Stimulated activated CD4-positive, alpha-beta T cell treated with anti-CD3 and anti-CD28 coated beads, Interleukin-12 subunit alpha, Interleukin-12 subunit beta, amount 100 ng/mL, for 48 hours (primary cell): ENCODE measurements at regions not wholly inside any gene's neighbourhood (a gene's known extent, or its start where the extent isn't known, plus 50 kb on each side); places are given as distances from the start of the nearest gene placed in this dataset.

Source experiments
- DNase-seq, 3 donors: peaks; one replicate each; pipeline ENCODE4 v3.0.0-alpha.2; 2020; ENCODE audit warnings: low read depth in 2 of 3, low spot score in 1 of 3

DNA sequence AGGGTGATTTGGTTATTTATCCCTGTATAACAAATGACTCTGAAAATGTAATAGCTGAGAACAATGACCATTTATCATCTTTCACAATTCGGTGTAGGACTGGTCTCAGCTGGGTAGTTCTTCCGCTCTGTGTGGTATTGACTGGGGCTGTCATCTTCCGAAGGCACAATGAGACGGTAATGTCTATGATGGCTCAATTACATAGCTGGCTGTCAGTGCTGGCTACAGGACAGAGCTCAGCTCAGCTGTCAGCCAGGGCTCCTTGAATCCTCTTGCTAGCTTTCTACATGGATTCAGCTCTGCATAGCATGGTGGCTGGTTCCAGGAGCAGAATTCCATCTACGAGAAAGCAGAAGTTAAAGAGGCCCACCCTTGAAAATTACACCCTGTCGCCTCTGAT lies 483.8 kb downstream of the TDRD15 start:
- no peak for DNase-seq

DNA sequence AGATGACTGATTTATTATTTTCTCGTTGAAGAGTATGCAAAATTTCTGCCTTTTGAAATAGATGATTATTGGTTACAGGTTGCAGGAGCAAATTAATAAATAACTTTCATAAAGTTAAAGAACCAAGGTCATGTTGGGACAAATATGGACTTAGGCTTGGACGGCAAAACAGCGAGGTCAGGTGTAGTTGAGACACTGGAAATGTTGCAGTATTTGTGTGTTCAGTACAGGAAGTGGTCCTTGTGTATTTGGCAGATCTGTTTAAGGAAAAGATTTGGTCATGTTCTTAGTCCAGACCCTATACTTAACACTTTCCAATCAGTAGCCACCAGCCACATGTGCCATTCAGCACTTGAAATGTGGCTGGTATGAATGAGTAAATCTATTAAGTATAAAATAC lies 486.5 kb downstream of the TDRD15 start:
- no peak for DNase-seq

DNA sequence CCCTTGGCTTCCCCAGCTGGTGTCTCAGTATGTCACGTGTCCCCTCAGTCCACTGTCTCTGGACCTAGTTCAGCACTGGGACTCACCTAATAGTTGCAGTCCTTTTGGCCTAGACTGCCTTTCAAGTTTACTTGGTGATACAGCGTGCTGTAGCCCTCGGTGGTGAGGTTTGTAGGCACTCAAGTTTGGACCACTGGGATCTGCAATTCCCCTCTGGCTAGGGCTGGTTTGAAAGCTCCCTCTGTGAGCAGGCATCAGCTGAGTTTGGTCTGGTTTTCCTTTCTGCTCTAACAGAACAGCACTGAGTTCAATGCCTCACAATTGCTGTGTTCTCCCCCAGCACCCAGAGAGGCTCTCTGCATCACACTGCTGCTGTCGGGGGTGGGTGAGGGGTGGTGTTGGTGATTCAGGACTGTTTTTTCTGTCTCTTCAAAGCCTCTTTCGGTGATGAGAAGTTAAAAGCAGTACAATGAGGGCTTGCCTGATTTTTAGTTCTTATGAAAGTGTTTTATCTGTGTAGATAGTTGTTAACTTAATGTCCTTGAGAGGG lies 494.2 kb downstream of the TDRD15 start:
- no peak for DNase-seq

DNA sequence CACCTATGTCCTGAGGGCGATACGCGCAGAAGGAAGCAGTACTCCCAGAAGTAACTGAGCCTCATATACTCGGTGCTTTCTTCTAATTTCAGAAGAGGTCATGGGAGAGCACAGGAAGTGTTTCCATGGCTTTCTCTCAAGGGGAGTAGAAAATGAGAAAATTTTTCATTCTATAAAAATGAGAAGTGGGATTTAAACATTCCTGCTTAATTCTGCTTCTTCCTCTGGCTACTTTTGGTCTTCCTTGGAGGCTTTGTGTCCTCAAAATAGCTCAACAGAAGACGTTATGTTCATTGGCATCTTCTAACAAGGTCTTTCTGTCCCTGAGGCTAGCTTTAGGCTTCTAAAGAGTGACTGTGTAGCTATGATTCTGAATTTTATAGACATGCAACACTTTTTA lies 497.0 kb downstream of the TDRD15 start:
- DNase-seq: no peak

DNA sequence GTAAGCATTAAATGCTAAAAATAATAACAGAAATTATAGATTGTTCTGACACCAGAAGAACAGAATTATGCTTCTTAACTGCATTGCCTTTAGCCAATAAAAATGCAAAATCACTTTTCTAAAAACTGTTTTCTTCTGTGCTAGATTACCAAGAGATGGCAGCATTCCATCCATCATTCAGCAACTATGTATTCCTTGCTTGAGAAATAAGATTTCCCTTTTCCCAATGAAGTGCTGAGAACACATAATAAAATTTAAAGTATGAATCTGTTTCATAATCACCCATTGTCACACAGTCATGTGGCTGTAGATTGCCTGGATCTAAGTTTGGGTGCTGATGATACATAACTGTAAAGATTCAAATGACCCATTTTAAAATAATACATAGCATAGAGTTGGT lies 504.2 kb downstream of the TDRD15 start:
- DNase-seq: no peak

DNA sequence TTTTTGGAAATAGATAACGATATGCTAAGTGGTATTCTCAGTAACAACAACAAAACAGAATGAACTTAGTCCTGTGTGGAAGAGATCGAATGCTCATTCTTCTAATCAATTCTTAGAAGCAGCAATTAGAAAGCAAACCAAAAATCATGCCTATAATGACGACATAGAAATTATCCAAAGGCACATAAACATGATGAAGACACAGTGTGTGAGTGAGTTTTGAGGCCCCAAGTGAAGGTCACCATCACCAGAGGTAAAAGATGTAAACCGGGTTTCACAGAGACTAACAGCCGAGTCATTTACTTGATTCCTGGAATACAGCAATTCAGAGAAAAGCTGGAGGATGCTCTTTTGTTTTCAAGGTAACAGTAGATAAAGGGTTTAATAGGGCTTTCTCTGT lies 509.2 kb downstream of the TDRD15 start:
- DNase-seq: no peak

DNA sequence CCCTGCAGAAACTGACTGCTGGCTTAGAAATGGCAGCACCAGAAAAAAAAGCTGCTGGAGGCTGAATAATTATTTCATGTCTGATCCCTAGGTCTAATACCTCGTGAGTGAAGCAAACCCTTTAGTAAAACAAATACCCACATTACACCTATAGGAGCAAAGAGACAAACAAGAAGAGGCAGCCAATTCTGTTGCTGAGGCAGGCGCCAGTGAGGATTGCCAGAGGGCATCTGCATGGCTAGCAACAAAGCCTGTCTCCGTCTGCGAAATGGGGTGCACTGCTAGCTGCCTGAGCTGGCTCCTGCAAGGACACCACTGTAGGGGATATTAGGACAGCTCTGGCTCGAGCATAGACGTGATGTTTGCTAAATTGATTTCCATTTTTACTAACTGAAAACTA lies 509.7 kb downstream of the TDRD15 start:
- no peak for DNase-seq

DNA sequence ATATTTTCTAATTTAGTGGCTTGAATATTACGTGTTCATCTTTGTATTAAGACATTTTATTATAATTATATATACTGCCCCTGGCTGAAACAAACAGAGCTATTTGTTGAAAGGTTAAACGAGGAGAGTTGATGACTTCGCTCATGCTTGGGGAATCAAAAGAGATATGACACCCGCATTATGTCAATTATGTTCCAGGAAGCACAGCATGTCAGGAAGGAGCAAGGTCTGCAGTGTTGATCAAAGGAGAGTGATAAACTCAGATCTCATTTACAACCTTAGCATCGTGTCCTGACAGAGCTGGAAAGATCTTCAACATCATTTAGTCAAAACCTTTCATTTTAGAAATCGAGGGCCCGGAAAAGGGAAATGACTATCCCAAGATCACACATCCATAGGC lies 510.1 kb downstream of the TDRD15 start:
- DNase-seq: no peak

DNA sequence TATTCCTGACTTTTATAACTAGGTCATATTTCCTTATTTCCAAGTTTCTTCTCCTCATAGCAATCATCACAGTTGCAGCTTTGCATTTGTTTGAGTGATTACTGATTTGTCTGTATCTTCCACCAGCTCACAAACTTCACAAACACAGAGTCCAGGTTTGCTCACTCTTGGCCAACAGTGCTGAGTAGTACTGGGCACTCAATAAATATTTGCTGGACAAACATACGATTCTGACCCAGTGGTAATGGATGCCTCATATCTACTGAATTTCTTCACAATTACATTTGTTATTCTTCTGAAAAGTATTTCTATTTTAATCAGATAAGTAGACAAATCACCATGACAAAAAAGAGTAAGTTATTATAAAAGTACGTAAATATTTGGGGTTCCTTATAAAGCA lies 516.3 kb downstream of the TDRD15 start:
- no peak for DNase-seq

DNA sequence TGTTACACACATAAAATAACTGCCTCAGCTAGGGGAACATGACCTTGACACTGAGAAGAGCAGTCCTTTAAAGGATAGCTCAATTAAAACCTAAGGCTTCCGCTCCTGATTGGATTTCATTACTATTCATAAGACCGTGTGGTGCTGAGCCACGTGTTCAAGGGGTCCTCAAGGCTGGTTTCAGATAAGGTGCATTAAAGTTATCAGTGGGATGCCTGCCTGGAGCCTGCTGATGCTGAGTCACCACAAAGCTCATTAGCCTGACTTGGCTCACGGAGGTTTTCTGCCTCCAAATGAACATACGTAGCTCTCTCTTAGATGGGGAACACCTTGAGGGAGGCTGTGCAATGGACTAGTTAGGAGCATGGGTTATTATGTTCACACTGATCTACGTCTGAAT lies 518.9 kb downstream of the TDRD15 start:
- no peak for DNase-seq

DNA sequence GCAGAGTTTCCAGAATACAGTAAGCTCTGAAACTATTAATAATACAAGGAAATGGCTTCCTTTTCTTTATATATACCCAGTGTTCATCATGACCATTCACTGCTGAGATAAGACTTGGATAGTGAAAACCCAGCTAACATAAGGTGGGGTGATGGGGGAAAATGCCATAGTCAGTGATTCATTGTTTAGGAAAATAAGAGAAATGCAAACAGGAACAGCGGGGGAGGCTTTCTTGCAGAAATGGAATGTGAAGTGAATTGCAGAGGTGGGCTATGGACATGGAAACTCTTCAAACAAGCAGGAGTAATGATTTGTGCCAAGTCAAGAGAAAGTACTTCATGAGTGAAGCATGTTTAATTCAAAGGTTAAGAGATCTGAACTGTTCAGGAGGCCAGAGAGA lies 519.4 kb downstream of the TDRD15 start:
- DNase-seq: no peak

DNA sequence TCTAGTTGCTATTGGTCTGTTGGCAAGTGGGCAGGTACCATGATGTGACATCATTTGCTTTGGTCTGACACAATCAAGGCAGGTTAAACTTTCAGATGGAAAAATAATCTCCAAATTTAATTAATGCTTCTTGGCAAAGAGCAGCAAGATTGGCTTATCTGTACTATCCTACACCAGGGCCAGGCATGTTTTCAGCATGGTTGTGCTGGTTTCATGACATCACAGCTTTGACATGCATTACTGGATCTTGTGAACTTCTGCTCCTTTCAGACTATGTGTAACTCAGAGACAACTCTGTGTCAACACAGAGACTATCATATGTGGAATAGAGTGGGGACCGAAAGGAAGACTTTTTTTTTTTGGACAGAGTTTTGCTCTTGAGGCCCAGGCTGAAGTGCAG lies 520.5 kb downstream of the TDRD15 start:
- DNase-seq: no peak

DNA sequence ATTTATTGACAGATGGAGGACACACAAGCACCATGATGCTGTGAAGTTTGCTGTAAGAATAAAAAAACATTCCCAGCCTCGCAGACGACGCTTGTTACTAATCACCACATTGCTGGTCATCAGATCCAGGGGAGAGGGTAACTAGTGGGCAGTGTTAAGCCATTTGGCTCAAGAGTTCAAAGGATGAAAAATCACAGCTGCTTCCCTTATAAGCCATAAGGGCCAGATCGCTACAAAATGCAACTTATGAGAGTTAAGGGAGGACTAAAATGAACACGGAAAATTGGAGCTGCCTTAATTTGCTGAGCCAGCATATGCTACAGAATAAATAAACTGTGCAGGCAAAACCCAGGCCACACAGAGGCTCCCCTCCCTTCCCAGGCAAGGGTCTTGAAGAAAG lies 522.6 kb downstream of the TDRD15 start:
- DNase-seq: no peak

DNA sequence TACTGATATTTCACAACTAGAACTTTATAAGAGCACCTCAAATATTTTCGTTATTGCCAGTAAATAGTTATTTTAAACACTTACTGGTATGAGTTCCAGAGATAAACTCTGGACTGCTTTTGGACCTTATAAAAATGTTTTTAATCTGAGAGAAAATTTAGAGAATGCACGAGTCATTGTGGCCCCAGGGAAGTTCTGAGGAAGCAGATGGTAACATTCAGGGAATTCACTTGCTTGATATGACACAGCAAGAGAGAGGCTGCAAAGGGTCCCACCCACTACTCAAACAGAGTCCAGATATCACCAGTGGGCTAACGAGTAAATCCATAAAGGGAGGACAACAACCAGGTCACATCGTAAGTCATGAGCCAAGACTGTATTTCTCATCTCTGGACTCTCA lies 526.8 kb downstream of the TDRD15 start:
- no peak for DNase-seq

DNA sequence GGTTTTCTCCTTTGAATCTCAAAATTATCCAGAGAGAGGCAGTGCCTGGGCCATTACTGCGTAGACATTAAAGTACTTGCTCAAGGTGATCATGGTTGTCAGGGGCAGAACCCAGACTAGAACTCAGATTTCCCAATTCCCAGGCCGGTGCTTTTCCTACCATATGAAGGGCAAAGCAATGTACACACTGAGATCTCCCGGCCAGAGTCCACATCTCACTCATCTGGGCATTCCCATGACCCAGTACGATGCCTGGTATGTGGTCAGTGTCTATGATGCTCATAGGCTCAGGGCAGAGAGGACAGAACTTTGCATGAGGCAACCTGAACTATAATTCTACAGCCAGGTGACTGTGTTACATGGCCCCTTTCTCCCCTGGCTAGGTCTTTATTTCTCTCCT lies 531.4 kb downstream of the TDRD15 start:
- no peak for DNase-seq

DNA sequence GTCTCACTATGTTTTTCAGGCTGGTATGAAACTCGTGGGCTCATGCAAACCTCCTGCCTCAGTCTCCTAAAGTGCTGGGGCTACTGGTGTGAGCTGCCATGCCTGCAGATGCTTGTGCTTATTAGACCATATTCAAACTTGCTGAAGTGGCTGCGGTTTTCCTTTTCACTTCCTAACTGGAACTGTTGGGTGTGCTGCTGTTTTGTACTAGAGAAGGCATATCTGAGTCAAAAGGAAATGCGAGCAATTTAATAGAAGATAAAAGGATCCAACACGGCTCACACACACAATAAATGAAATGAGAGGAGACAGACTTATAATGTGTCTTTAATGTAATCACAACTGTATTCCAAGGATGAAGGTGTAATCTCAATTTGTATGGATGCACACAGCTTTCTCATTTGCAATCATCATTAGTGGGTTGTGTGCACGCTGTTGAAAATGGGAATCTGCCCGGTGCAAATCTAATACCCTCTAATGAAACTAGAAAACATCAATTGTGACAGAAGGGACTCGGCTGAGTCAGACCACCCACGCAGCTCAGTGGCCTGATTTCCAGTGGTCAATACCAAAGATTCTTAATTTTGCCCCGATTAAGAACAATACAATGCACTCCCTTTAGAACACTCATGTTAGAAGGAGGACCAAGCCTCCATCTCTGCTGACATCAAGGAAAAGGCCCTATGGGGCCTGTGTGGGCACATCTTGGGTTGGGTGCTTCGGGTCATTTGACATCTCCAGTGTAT lies 532.7 kb downstream of the TDRD15 start:
- DNase-seq: no peak

DNA sequence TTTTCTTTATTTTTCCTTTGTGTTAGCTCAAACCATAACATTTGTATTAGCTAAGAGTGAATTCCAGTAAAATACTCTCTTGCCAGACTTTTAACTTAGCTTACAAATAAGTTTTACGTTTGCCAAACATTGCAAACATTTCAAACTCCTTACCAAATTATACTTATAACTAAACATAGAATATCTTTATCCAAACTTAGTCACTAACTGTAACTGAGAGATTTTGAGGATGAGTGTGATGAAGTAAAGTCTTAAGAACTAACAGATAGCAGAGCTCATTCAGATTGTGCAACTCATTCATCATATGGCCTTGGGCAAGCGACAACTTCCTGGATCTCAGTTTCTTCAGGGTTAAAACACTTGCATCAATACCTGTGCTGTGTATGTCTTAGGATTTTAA lies 533.7 kb downstream of the TDRD15 start:
- no peak for DNase-seq

DNA sequence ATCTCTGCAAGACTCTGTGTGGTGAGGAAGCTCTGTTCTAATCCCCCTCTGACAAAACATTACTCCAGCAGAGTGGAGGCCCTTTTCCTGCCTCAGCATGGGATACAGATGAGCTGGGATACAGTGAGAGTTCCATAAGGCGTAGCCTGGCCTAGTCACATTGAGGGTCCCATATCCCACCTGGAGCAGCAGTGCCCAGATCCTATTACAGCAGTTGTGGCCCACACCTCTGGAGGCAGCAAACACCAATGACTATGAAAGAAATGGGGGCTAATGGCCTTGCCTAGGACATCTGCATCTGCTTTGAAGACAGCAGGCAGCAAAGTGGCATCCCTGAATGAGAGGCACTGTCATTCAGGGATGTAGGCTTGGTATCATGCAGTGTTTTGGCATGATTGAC lies 534.5 kb downstream of the TDRD15 start:
- no peak for DNase-seq

DNA sequence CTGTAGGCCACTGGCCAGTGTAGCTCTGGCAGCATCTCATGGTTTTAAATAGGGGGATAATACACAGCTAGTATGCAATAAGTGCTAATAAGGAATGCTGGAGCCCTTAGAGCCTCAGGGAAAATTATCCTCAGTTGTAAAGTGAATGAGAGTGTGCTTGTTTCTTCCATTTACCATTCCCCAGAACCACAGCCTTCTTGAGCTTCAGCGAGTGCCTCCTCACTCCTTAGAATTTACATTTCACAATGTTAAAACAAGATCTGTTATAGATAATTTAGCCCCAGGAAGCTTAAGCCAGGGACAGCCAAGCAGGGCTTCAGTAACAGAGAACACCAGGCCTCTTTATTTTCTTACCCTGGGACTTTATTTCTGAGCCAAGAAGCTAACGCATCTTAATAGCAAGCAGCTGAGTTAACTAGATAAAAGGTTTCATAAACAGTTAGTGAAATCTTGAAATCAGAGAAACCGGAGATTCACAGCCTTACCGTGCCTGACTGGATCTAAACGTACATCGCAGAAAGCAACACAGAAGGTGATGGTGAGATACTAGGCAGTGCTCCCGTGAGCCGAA lies 535.2 kb downstream of the TDRD15 start:
- no peak for DNase-seq

DNA sequence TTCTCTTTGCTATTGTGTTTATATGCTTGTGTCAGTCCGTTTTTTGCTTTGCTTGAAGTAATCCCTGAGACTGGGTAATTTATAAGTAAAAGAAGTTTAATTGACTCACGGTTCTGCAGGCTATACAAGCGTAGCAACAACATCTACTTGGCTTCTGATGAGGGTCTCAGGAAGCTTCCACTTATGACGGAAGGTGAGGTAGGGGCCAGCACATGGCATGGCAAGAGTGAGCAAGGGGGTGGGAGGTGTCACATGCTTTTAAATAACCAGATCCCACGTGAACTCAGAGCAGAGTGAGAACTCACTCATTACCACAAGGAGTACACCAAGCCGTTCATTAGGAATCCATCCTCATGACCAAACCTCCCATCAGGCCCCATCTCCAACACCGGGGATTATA lies 540.3 kb downstream of the TDRD15 start:
- DNase-seq: no peak

DNA sequence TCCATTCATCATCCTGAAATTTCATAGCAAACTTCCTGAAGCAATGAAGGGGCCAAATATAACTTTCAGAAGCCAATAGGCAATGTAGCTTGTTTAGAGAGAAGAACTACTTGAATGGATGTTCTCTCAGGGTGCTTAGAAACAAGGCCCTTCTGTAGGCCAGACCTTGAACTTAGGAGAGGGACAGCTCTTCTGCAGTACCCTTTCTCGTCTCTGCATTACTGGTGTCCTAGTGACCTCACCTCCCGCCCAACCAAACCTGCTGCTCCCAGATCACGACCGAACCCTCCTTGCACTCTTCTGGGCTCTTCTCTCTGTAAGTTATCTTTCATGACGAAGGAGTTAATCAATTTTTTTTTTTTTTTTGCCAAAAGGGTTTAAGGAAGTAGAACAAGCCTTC lies 543.9 kb downstream of the TDRD15 start:
- no peak for DNase-seq

DNA sequence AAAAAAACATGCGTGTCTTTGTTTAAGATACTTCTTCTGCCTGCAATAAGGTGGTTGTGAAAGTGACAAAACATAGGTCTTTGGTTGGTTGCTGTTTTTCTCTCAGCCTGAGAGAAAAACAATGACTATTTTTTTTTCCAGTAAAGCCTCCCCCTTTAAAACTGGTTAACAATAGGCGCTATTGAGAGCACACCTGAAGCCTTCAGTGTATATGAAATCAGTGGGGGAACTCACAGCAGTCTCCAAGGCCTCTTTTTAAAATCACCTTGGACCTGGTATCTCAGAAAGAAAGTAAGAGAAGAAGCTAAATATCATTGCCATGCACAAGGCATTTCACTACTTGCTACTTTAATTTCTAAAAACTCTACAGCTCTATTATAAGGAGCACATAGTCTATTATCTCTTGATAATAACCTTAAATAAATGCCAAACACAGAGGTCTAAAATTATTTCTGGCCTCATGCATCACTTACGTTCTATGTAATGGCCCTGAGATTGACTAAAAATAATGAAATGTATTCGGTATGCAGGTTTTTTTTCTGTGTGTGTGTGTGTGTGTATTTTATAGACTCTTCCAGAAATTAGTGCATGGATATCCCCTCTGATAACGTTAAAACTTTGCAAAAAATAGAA lies 544.4 kb downstream of the TDRD15 start:
- DNase-seq: no peak

DNA sequence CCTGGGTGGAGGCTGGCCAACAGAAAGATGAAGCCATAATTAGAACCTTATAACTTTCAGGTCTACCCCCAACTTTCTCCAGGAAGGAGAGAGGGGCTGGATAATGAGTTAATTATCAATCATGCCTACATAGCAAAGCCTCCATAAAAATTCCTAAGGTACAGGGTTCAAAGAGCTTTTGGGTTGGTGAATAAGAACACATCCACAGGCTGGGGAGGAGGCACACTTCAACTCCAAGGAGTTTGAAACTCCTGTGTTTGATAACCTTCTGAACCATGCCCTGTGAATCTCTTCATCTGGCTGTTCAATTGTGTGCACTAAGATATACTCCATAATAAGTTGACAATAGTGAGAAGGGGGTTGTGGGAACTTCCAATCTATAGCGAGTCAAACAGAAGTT lies 552.3 kb downstream of the TDRD15 start:
- no peak for DNase-seq
